ENCODE measurements at regions not wholly inside any gene's neighbourhood (a gene's known extent, or its start where the extent isn't known, plus 50 kb on each side); places are given as distances from the start of the nearest gene placed in this dataset.

DNA sequence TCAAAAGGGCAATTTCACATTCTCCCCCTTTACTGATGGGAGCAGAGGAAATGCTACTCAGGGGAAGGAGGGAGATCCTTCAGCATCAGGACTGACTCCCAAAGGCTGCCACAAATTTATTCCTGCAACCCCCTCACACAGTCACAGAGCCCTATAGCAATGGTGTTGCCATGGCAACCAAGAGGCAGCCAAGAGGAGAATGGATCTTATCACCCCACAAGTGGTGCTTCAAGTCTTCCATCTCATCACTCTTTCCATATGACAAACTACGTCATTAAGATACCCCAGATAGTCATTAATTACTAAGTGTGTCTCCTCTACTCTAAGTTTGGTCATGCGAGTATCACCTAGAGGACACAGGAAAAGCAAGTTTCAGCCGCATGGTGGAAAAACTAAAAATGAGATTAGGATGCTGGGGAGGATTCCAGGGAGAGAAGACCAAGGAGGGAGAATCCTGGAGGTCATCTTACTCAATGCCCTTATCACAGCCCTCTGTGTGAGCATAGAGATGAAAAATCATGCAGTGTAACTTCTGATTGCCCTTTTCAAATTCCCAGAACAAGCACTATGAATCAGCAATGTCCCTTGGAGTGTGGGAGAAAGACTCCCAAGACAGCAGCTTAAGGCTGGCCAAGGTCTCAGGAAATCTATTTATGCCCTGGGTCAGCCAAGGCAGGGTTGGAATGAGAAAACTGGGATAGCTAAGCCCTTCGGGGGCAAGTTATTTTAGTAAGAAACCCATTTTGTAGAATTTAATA lies 885.7 kb upstream of the KLHL29 start:
- Histone ChIP-seq H3K9me3 (ENCODE audit: control insufficient read depth, low read length) (no peaks in the 10 kb centered on the region), H3K27me3 (replicated peaks; ENCODE audit: control insufficient read depth, insufficient read depth, low read length) (no peaks in the 10 kb centered on the region), H3K9ac (ENCODE audit: low read length) (no peak overlapping the region), H3K4me1 (ENCODE audit: control insufficient read depth, insufficient read depth, low read length) (peaks cover 11% of the 10 kb centered on the region), H3K4me3 (ENCODE audit: low read length) (no peak overlapping the region), H3K36me3 (ENCODE audit: control insufficient read depth, insufficient read depth, low read length, severe bottlenecking) (no peaks in the 10 kb centered on the region)
- DNase-seq (ENCODE audit: low read depth), result no peak

DNA sequence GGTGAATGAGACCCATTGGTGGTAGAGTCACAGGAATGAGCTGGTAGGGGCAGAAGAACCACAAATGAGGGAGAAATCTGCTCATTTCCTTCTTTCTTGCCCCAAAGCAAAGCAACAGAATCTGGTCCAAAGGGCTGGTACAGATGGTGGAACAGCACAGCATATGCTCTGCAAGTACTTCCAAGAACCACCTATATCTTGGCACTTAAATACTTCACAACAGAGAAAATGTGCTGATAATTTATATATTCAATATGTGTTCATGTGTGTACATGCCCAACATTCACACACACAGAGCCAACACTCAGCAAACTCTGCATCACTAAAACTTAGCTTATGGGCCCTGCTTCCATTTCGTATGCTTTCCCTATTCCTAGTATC lies 884.4 kb upstream of the KLHL29 start:
- Histone ChIP-seq H3K4me1 (ENCODE audit: control insufficient read depth, insufficient read depth, low read length) (peaks cover 11% of the 10 kb centered on the region), H3K27me3 (replicated peaks; ENCODE audit: control insufficient read depth, insufficient read depth, low read length) (no peaks in the 10 kb centered on the region), H3K36me3 (ENCODE audit: control insufficient read depth, insufficient read depth, low read length, severe bottlenecking) (no peaks in the 10 kb centered on the region), H3K9me3 (ENCODE audit: control insufficient read depth, low read length) (no peaks in the 10 kb centered on the region), H3K4me3 (ENCODE audit: low read length) (no peak overlapping the region), H3K9ac (ENCODE audit: low read length) (no peak overlapping the region)
- DNase-seq (ENCODE audit: low read depth), result no peak

DNA sequence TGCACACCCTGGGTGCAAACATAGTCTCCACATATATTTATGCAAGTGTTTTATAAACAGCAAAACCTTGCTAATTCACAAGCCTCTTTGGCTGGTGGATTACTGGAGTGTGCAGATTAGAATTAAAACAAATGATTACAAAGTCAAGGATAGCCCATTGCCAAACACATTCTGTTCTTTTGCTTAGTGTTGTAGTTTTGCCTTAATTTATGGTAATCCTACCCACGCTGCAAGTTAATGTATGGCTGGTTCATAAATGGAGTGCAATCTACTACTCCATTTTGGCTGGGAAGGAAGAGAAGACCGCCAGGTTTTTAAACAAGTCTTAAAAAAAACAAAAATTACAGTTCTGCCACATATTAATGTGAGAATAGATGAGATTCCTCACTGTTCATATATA lies 883.1 kb upstream of the KLHL29 start:
- Histone ChIP-seq H3K9me3 (ENCODE audit: control insufficient read depth, low read length) (no peaks in the 10 kb centered on the region), H3K27me3 (replicated peaks; ENCODE audit: control insufficient read depth, insufficient read depth, low read length) (peaks cover 3% of the 10 kb centered on the region), H3K36me3 (ENCODE audit: control insufficient read depth, insufficient read depth, low read length, severe bottlenecking) (no peaks in the 10 kb centered on the region), H3K4me1 (ENCODE audit: control insufficient read depth, insufficient read depth, low read length) (peaks cover 11% of the 10 kb centered on the region), H3K4me3 (ENCODE audit: low read length) (no peak overlapping the region), H3K9ac (ENCODE audit: low read length) (no peak overlapping the region)
- DNase-seq (ENCODE audit: low read depth), result no peak

DNA sequence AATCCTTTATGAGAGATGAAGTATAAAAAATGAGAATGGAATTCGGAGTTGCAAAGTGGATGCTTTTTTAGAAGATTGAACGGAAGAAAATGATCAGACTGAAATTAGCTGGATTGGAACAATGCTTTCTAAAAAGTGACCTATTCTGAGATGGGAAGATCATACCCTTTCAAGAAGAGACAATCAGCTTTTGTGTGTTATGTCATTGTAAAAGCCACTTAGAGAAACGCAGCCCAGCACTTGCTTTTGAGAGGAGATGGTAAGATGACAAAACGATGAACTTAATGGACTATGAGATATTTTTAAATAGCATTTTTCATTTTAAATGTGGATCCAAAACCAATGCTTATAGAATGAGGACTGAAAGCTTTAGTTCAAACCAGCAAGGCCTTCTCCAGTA lies 871.4 kb upstream of the KLHL29 start:
- H3K4me3 ChIP-seq (ENCODE audit: low read length), result no peak overlapping the region
- DNase-seq (ENCODE audit: low read depth), result no peak
- H3K9ac ChIP-seq (ENCODE audit: low read length), result no peak overlapping the region
- H3K4me1 ChIP-seq (ENCODE audit: control insufficient read depth, insufficient read depth, low read length), result no peaks in the 10 kb centered on the region
- H3K27me3 ChIP-seq (replicated peaks; ENCODE audit: control insufficient read depth, insufficient read depth, low read length), result peaks cover 7% of the 10 kb centered on the region
- H3K9me3 ChIP-seq (ENCODE audit: control insufficient read depth, low read length), result peaks cover 10% of the 10 kb centered on the region
- no peaks in the 10 kb centered on the region for H3K36me3 ChIP-seq (ENCODE audit: control insufficient read depth, insufficient read depth, low read length, severe bottlenecking)

DNA sequence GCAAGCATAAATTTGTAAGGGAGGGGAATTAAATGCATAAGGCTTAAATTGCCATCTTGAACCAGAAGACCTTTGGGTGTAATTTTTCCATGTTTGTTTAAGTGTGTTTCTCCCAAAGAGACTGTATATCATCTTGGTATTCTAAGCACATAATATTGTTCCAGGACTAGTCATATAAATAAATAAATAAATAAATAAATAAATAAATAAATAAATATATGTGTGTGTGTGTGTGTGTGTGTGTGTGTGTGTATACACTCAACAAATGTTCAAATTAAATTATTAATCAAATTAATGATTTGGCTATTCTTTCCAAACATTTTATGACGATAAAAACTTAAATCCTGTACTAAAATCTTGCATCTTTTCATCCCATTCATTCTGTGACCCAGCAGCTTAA lies 867.8 kb upstream of the KLHL29 start:
- DNase-seq (ENCODE audit: low read depth), result no peak
- Histone ChIP-seq H3K4me3 (ENCODE audit: low read length) (no peak overlapping the region), H3K9me3 (ENCODE audit: control insufficient read depth, low read length) (peaks cover 2% of the 10 kb centered on the region)

DNA sequence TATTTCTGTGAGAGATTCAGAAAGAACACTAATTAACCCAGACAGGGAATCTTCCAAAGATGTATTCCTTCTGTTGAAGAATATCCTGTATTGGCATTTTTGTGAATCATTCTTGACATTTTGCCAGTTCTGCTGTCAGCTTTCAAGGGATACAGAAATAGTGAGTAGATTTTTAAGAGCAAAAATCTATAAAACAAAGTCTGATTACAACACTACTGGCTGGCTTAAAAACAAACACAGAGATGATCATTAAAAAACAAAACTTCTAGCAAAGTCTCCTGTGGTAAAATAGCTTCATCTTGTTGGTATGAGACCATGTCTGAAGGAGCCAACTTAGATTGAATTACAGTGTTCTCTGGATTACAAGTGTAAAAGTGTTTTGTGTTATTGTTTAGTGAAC lies 866.3 kb upstream of the KLHL29 start:
- H3K4me1 ChIP-seq (ENCODE audit: control insufficient read depth, insufficient read depth, low read length), result no peaks in the 10 kb centered on the region
- peaks cover 11% of the 10 kb centered on the region for H3K27me3 ChIP-seq (replicated peaks; ENCODE audit: control insufficient read depth, insufficient read depth, low read length)
- H3K9ac ChIP-seq (ENCODE audit: low read length), result no peak overlapping the region
- DNase-seq (ENCODE audit: low read depth), result no peak
- no peaks in the 10 kb centered on the region for H3K9me3 ChIP-seq (ENCODE audit: control insufficient read depth, low read length)
- H3K4me3 ChIP-seq (ENCODE audit: low read length), result no peak overlapping the region
- no peaks in the 10 kb centered on the region for H3K36me3 ChIP-seq (ENCODE audit: control insufficient read depth, insufficient read depth, low read length, severe bottlenecking)

More for the DNA sequence above, 867.8 kb upstream of the KLHL29 start:
- Histone ChIP-seq H3K9ac (ENCODE audit: low read length) (no peak overlapping the region), H3K4me1 (ENCODE audit: control insufficient read depth, insufficient read depth, low read length) (no peaks in the 10 kb centered on the region), H3K27me3 (replicated peaks; ENCODE audit: control insufficient read depth, insufficient read depth, low read length) (peaks cover 11% of the 10 kb centered on the region), H3K36me3 (ENCODE audit: control insufficient read depth, insufficient read depth, low read length, severe bottlenecking) (no peaks in the 10 kb centered on the region)

DNA sequence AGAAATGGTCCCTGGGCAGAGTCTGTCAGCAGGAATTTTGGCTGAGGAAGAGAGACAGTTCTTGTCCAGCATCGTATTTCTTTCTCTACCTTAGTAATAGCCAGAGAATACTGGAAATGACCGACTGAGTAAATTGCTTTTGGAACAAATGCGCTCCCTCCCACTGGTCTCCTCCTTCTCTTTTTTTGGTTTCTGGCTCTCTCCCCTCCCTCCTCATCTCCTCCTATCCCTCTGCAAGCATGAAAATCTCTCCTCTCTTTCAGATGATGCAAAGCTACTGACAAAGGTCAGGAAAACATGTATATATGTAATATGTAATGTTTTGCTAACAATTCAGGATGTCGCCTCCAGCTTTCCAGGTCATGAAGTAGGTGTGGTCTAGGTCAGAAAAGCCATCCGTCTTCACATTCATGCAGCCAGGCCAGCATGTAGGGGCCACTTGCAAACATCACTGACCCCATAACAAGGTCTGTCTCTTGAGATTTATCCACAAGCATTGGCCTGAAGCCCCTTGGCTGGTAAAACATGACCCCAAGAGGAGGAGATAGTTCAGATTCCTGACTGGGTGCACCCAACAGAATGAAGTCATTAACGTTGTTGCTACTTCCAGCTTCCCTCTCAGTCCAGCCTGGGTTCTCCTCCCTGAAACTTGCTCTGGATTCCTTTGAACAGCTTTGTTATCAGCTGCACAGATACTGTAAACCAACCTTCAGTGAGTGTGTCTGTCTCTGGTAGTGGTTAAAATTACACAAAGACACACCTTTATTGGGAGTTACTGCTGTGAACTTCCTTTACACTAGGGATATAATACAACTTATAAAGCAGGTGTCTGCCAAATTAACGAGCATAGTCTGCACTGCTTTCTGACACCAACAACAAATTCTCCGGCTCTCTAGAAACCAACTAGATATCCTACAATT lies 864.4 kb upstream of the KLHL29 start:
- peaks cover 11% of the 10 kb centered on the region for H3K27me3 ChIP-seq (replicated peaks; ENCODE audit: control insufficient read depth, insufficient read depth, low read length)
- H3K9ac ChIP-seq (ENCODE audit: low read length), result no peak overlapping the region
- DNase-seq (ENCODE audit: low read depth), result no peak
- no peak overlapping the region for H3K4me3 ChIP-seq (ENCODE audit: low read length)
- no peaks in the 10 kb centered on the region for H3K9me3 ChIP-seq (ENCODE audit: control insufficient read depth, low read length)
- H3K4me1 ChIP-seq (ENCODE audit: control insufficient read depth, insufficient read depth, low read length), result no peaks in the 10 kb centered on the region
- H3K36me3 ChIP-seq (ENCODE audit: control insufficient read depth, insufficient read depth, low read length, severe bottlenecking), result no peaks in the 10 kb centered on the region

DNA sequence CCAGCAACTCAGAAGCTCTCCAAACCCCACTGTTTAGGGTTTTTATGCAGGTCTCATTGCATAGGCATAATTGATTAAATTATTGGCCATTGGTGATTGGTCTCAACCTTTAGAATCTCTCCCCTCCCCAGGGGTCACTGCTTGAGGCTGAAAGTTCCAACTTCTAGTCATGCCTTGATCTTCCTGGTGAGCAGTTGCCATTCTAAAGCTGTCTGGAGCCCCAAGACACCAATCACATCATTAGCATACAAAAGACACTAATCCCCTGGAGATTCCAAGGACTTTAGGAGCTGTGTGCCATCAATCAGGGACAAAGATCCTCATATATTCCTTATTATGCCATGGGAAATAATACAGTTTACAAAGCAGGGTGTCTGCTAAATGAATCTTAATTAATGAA lies 863.4 kb upstream of the KLHL29 start:
- no peak overlapping the region for H3K9ac ChIP-seq (ENCODE audit: low read length)
- DNase-seq (ENCODE audit: low read depth), result no peak
- H3K36me3 ChIP-seq (ENCODE audit: control insufficient read depth, insufficient read depth, low read length, severe bottlenecking), result no peaks in the 10 kb centered on the region
- no peak overlapping the region for H3K4me3 ChIP-seq (ENCODE audit: low read length)
- no peaks in the 10 kb centered on the region for H3K9me3 ChIP-seq (ENCODE audit: control insufficient read depth, low read length)
- no peaks in the 10 kb centered on the region for H3K4me1 ChIP-seq (ENCODE audit: control insufficient read depth, insufficient read depth, low read length)
- peaks cover 11% of the 10 kb centered on the region for H3K27me3 ChIP-seq (replicated peaks; ENCODE audit: control insufficient read depth, insufficient read depth, low read length)

DNA sequence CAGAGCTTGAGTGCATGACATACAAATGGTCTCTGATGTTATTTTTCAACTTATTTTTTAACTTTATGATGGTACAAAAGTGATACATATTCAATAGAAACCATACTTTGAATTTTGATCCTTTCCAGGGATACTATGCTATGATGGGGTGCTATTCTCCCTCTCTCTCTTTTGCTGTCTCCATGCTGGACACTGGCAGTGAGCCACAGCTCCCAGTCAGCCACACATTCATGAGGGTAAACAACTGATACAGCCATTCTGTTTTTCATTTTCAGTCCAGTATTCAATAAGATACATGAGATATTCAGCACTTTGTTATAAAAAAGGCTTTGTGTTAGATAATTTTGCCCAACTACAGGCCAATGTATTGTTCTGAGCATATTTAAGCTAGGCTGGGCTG lies 859.3 kb upstream of the KLHL29 start:
- Histone ChIP-seq H3K9me3 (ENCODE audit: control insufficient read depth, low read length) (peaks cover 12% of the 10 kb centered on the region), H3K9ac (ENCODE audit: low read length) (no peak overlapping the region), H3K4me1 (ENCODE audit: control insufficient read depth, insufficient read depth, low read length) (no peaks in the 10 kb centered on the region), H3K4me3 (ENCODE audit: low read length) (no peak overlapping the region), H3K27me3 (replicated peaks; ENCODE audit: control insufficient read depth, insufficient read depth, low read length) (peaks cover 5% of the 10 kb centered on the region), H3K36me3 (ENCODE audit: control insufficient read depth, insufficient read depth, low read length, severe bottlenecking) (no peaks in the 10 kb centered on the region)
- DNase-seq (ENCODE audit: low read depth), result no peak

DNA sequence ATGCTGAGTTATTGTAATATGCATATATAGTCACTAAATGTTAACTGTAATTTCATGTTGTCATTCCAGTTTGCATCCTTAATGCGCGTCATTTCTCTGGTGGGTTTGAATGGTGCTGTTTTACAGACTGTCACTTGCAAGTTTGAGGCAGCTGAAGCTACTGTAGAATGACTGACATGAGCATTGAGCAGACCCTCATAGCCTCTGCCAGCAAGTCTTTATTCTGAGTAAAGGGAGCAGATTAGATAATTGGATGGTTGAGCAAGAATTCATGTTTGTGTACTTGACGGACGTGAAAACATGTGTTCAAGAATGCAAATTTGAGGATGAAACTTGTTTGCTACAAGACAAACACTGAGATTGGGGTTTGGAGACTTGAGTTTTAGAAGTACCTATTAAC lies 854.8 kb upstream of the KLHL29 start:
- DNase-seq (ENCODE audit: low read depth), result no peak
- H3K9ac ChIP-seq (ENCODE audit: low read length), result no peak overlapping the region
- no peaks in the 10 kb centered on the region for H3K4me1 ChIP-seq (ENCODE audit: control insufficient read depth, insufficient read depth, low read length)
- H3K9me3 ChIP-seq (ENCODE audit: control insufficient read depth, low read length), result peaks cover 12% of the 10 kb centered on the region
- no peak overlapping the region for H3K4me3 ChIP-seq (ENCODE audit: low read length)
- no peaks in the 10 kb centered on the region for H3K27me3 ChIP-seq (replicated peaks; ENCODE audit: control insufficient read depth, insufficient read depth, low read length)
- H3K36me3 ChIP-seq (ENCODE audit: control insufficient read depth, insufficient read depth, low read length, severe bottlenecking), result no peaks in the 10 kb centered on the region

DNA sequence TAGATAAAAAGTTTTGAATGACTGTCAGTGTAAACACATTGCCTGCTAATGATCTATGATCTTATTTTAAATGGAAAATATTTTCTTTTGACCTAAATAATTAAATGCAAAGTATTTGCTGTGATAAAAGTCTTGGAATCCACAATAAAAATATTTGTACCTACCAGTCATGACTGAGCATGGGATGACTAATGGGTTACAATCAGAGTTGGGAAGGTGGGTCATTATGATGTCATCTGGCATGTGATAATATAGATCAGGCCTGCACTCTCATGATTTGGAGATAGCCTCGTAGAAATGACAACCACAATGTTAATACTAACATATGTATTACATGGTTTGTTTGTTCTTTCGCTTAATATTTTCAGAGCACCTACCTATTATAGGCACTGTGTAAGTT lies 848.8 kb upstream of the KLHL29 start:
- no peak for DNase-seq (ENCODE audit: low read depth)
- Histone ChIP-seq H3K9ac (ENCODE audit: low read length) (no peak overlapping the region), H3K36me3 (ENCODE audit: control insufficient read depth, insufficient read depth, low read length, severe bottlenecking) (no peaks in the 10 kb centered on the region), H3K9me3 (ENCODE audit: control insufficient read depth, low read length) (peaks cover 2% of the 10 kb centered on the region), H3K27me3 (replicated peaks; ENCODE audit: control insufficient read depth, insufficient read depth, low read length) (no peaks in the 10 kb centered on the region), H3K4me1 (ENCODE audit: control insufficient read depth, insufficient read depth, low read length) (no peaks in the 10 kb centered on the region), H3K4me3 (ENCODE audit: low read length) (no peak overlapping the region)
